A673 (cell line): ENCODE measurements at regions not wholly inside any gene's neighbourhood (a gene's known extent, or its start where the extent isn't known, plus 50 kb on each side); places are given as distances from the start of the nearest gene placed in this dataset.

Experiments
- BruUV-seq: library from RNA; stranded (reverse); fragments of 400-500 nt; replicated peaks from 2 replicates; lab custom pipeline; 2021; lab: Mats Ljungman, UMichigan
- CTCF ChIA-PET: fragments of 300-600 bp; sonication (Branson Sonifier 250); formaldehyde crosslinking; loops from one replicate; lab custom pipeline; 2022; ENCODE audit warnings: antibody characterized with exemption; lab: Charles Lee
- POLR2A ChIA-PET: fragments of 300-600 bp; sonication (Branson Sonifier 250); formaldehyde crosslinking; loops from one replicate; lab custom pipeline; 2022; ENCODE audit warnings: antibody characterized with exemption; ENCODE audit not compliant: low non-redundant PET; lab: Charles Lee
- DNase-seq: peaks from one replicate; pipeline ENCODE4 v3.0.0-alpha.2; 2015; ENCODE audit warnings: low spot score
- H3K27ac ChIP-seq: fragments of 200-600 bp; sonication (generic); 2 replicates; pipeline ENCODE4 v1.5.1; 2016; ENCODE audit warnings: mixed run types, low read depth, mild to moderate bottlenecking, mixed read lengths, antibody characterized with exemption, low read length; ENCODE audit not compliant: poor library complexity, severe bottlenecking
- H3K27me3 ChIP-seq: fragments of 200-600 bp; sonication (generic); replicated peaks from 2 replicates; pipeline ENCODE4 v1.6.1; 2017; ENCODE audit warnings: mixed run types, low read depth, mild to moderate bottlenecking, mixed read lengths, antibody characterized with exemption, low read length; ENCODE audit not compliant: insufficient read depth, poor library complexity
- H3K36me3 ChIP-seq: fragments of 200-600 bp; sonication (generic); 2 replicates; pipeline ENCODE4 v1.6.1; 2016; ENCODE audit warnings: mixed run types, mild to moderate bottlenecking, mixed read lengths, antibody characterized with exemption, low read length; ENCODE audit not compliant: insufficient read depth, poor library complexity, severe bottlenecking
- H3K4me1 ChIP-seq: fragments of 200-600 bp; sonication (generic); 2 replicates; pipeline ENCODE4 v1.6.1; 2017; ENCODE audit warnings: mixed run types, mild to moderate bottlenecking, mixed read lengths, antibody characterized with exemption, low read length; ENCODE audit not compliant: insufficient read depth, poor library complexity, severe bottlenecking
- H3K4me3 ChIP-seq: fragments of 200-600 bp; sonication (generic); 2 replicates; pipeline ENCODE4 v1.5.1; 2016; ENCODE audit warnings: low read depth, mixed run types, mild to moderate bottlenecking, mixed read lengths, low read length; ENCODE audit not compliant: poor library complexity, severe bottlenecking
- H3K9me3 ChIP-seq: fragments of 200-600 bp; sonication (generic); 2 replicates; pipeline ENCODE4 v1.6.1; 2016; ENCODE audit warnings: mixed run types, low read depth, mild to moderate bottlenecking, mixed read lengths, antibody characterized with exemption, low read length; ENCODE audit not compliant: poor library complexity, severe bottlenecking
- EZH2 ChIP-seq: fragments of 200-600 bp; sonication (generic); IDR thresholded peaks from 2 replicates; pipeline ENCODE4 v1.6.1; 2017; ENCODE audit warnings: borderline replicate concordance, low read depth, mild to moderate bottlenecking, mixed read lengths, antibody characterized with exemption, low read length; ENCODE audit not compliant: poor library complexity, severe bottlenecking
- intact Hi-C: fragments of 100-400 bp; cut with micrococcal nuclease; formaldehyde crosslinking; loops from one replicate; pipeline ENCODE4 v1.10.0; 2022; ENCODE audit not compliant: unreplicated experiment
- TF ChIP-seq, protein P1 (sequence below): fragments of 300-800, 200-600 bp; sonication (generic); conservative IDR thresholded peaks from 2 replicates; pipeline ENCODE4 v1.5.1; 2017; ENCODE audit warnings: low read depth, mild to moderate bottlenecking, antibody characterized with exemption, low read length, moderate library complexity, mixed read lengths

DNA sequence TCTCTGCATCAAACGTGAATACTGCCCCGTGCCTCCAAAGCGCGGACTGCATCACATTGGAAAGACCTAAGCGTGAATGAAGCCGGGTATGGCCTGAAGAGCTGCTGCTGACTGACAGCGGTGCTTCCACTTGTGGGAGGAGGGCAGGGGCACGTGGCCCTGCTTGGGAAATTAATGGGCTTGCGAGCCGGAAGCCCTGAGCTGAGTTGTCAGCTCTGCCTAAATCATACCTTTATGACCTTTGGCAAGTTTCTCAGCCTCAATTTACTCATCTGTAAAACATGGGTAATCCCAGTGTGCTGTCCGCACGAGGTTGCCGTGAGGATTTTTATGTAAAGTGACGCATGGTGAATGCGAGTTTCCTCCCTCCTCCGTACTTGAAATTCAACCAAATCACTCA is 67.0 kb upstream of the FOXQ1 start:
- no peak for TF ChIP-seq EZH2
- TF ChIP-seq, protein P1, sequence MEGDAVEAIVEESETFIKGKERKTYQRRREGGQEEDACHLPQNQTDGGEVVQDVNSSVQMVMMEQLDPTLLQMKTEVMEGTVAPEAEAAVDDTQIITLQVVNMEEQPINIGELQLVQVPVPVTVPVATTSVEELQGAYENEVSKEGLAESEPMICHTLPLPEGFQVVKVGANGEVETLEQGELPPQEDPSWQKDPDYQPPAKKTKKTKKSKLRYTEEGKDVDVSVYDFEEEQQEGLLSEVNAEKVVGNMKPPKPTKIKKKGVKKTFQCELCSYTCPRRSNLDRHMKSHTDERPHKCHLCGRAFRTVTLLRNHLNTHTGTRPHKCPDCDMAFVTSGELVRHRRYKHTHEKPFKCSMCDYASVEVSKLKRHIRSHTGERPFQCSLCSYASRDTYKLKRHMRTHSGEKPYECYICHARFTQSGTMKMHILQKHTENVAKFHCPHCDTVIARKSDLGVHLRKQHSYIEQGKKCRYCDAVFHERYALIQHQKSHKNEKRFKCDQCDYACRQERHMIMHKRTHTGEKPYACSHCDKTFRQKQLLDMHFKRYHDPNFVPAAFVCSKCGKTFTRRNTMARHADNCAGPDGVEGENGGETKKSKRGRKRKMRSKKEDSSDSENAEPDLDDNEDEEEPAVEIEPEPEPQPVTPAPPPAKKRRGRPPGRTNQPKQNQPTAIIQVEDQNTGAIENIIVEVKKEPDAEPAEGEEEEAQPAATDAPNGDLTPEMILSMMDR = no peak
- H3K36me3 ChIP-seq = no peaks in the 10 kb centered on the region
- ChIA-PET CTCF (no interaction called here), POLR2A (no interaction called here)
- H3K4me1 ChIP-seq = no peaks in the 10 kb centered on the region
- peaks cover 59% of the 10 kb centered on the region for H3K27me3 ChIP-seq
- intact Hi-C loops = no loop called here
- no peaks in the 10 kb centered on the region for H3K9me3 ChIP-seq
- no peak overlapping the region for H3K27ac ChIP-seq
- no peak for DNase-seq
- no TSS peak for BruUV-seq
- no peak overlapping the region for H3K4me3 ChIP-seq

GRCh38 chr6:1244278-1244677 is 67.6 kb upstream of the FOXQ1 start:
- Histone ChIP-seq H3K27me3 (peaks cover 65% of the 10 kb centered on the region), H3K4me3 (no peak overlapping the region), H3K4me1 (no peaks in the 10 kb centered on the region), H3K9me3 (no peaks in the 10 kb centered on the region), H3K27ac (no peak overlapping the region), H3K36me3 (no peaks in the 10 kb centered on the region)
- no peak for DNase-seq
- CTCF ChIA-PET = no interaction called here
- no peak for TF ChIP-seq EZH2
- TF ChIP-seq, protein P1 = no peak
- BruUV-seq = no TSS peak
- intact Hi-C loops = no loop called here
- POLR2A ChIA-PET = no interaction called here

GRCh38 chr6:1242446-1242845 is 69.5 kb upstream of the FOXQ1 start:
- BruUV-seq = no TSS peak
- no peak overlapping the region for H3K4me3 ChIP-seq
- H3K36me3 ChIP-seq = no peaks in the 10 kb centered on the region
- CTCF ChIA-PET = no interaction called here
- no peak for DNase-seq
- no peaks in the 10 kb centered on the region for H3K4me1 ChIP-seq
- intact Hi-C loops = no loop called here
- no peaks in the 10 kb centered on the region for H3K9me3 ChIP-seq
- no peak overlapping the region for H3K27ac ChIP-seq
- H3K27me3 ChIP-seq = peaks cover 60% of the 10 kb centered on the region
- no peak for TF ChIP-seq EZH2
- TF ChIP-seq, protein P1 = no peak
- POLR2A ChIA-PET = no interaction called here
